ENCODE measurements at regions not wholly inside any gene's neighbourhood (a gene's known extent, or its start where the extent isn't known, plus 50 kb on each side); places are given as distances from the start of the nearest gene placed in this dataset.
"Not testable (repeated sequence)": the region's sequence is repeated elsewhere in the genome, so short reads cannot be mapped to it uniquely, and the experiment has no call there.

- Histone ChIP-seq H3K36me3 (ENCODE audit: low read depth) (no peaks in the 10 kb centered on the region), H3K27ac (no peak overlapping the region), H3K4me1 (ENCODE audit: insufficient read depth) (no peaks in the 10 kb centered on the region), H4K20me1 (ENCODE audit: insufficient read depth) (no peaks in the 10 kb centered on the region), H3K27me3 (replicated peaks; ENCODE audit: insufficient read depth) (no peaks in the 10 kb centered on the region), H2AFZ (no peak overlapping the region), H3K9me3 (ENCODE audit: low read depth) (no peaks in the 10 kb centered on the region), H3K9ac (no peak overlapping the region), H3K4me2 (ENCODE audit: unreplicated experiment) (no peak overlapping the region), H3K4me3 (no peak overlapping the region), H3K9me2 (ENCODE audit: insufficient read depth) (no peaks in the 10 kb centered on the region), H3K79me2 (ENCODE audit: insufficient read depth) (no peaks in the 10 kb centered on the region), H3F3A (ENCODE audit: insufficient read depth) (no peaks in the 10 kb centered on the region)
- in situ Hi-C loops (cut with MboI), result no loop called here
- WGBS, 2 experiments (ENCODE audit: low coverage in 1 of 2, low lambda C conversion rate in 2 of 2, missing lambda C conversion rate in 2 of 2), result 34 to 39% methylated on average over 5 of the region's 5 CpGs
- TF ChIP-seq EZH2 (IDR thresholded peaks at IDR 0.05; ENCODE audit: insufficient read depth, poor library complexity, severe bottlenecking) (no peak), EZH2phosphoT487 (IDR thresholded peaks at IDR 0.05; ENCODE audit: insufficient read depth, low read depth) (no peak)
- no peak for DNase-seq
Measured at GRCh38 chr7:68087401-68087800, 1090.8 kb downstream of the TYW1 start.

GRCh38 chr7:68088879-68089278 is 1092.2 kb downstream of the TYW1 start:
- H3F3A ChIP-seq (ENCODE audit: insufficient read depth), result no peaks in the 10 kb centered on the region
- TF ChIP-seq EZH2 (IDR thresholded peaks at IDR 0.05; ENCODE audit: insufficient read depth, poor library complexity, severe bottlenecking) (no peak), EZH2phosphoT487 (IDR thresholded peaks at IDR 0.05; ENCODE audit: insufficient read depth, low read depth) (no peak)
- H2AFZ ChIP-seq, result no peak overlapping the region
- H3K9ac ChIP-seq, result no peak overlapping the region
- no peak for DNase-seq
- no peaks in the 10 kb centered on the region for H3K36me3 ChIP-seq (ENCODE audit: low read depth)
- no peak overlapping the region for H3K4me2 ChIP-seq (ENCODE audit: unreplicated experiment)
- no peaks in the 10 kb centered on the region for H3K4me1 ChIP-seq (ENCODE audit: insufficient read depth)
- no peaks in the 10 kb centered on the region for H3K27me3 ChIP-seq (replicated peaks; ENCODE audit: insufficient read depth)
- no peaks in the 10 kb centered on the region for H3K9me2 ChIP-seq (ENCODE audit: insufficient read depth)
- no peaks in the 10 kb centered on the region for H4K20me1 ChIP-seq (ENCODE audit: insufficient read depth)
- in situ Hi-C loops (cut with MboI), result no loop called here
- no peaks in the 10 kb centered on the region for H3K79me2 ChIP-seq (ENCODE audit: insufficient read depth)
- 26 to 43% methylated on average over 1 of the region's 1 CpG for WGBS, 2 experiments (ENCODE audit: low coverage in 1 of 2, low lambda C conversion rate in 2 of 2, missing lambda C conversion rate in 2 of 2)
- no peak overlapping the region for H3K4me3 ChIP-seq
- H3K9me3 ChIP-seq (ENCODE audit: low read depth), result no peaks in the 10 kb centered on the region
- no peak overlapping the region for H3K27ac ChIP-seq

GRCh38 chr7:68090256-68090655 is 1093.6 kb downstream of the TYW1 start:
- H3K36me3 ChIP-seq (ENCODE audit: low read depth); H2AFZ ChIP-seq; H3K27ac ChIP-seq; H3K27me3 ChIP-seq (replicated peaks; ENCODE audit: insufficient read depth); H3K4me2 ChIP-seq (ENCODE audit: unreplicated experiment); H3K9me3 ChIP-seq (ENCODE audit: low read depth); H3K9ac ChIP-seq; H4K20me1 ChIP-seq (ENCODE audit: insufficient read depth); H3K9me2 ChIP-seq (ENCODE audit: insufficient read depth); H3K4me1 ChIP-seq (ENCODE audit: insufficient read depth); H3K79me2 ChIP-seq (ENCODE audit: insufficient read depth); in situ Hi-C loops (cut with MboI); DNase-seq; H3K4me3 ChIP-seq; H3F3A ChIP-seq (ENCODE audit: insufficient read depth): not testable (repeated sequence)
- WGBS, 2 experiments (ENCODE audit: low coverage in 1 of 2, low lambda C conversion rate in 2 of 2, missing lambda C conversion rate in 2 of 2), result 58 to 79% methylated on average over 14 to 17 of the region's 19 CpGs

- Histone ChIP-seq H2AFZ (no peak overlapping the region), H3K27ac (no peak overlapping the region), H3K36me3 (ENCODE audit: low read depth) (no peaks in the 10 kb centered on the region), H3K4me3 (no peak overlapping the region), H3K27me3 (replicated peaks; ENCODE audit: insufficient read depth) (no peaks in the 10 kb centered on the region), H4K20me1 (ENCODE audit: insufficient read depth) (no peaks in the 10 kb centered on the region), H3K4me1 (ENCODE audit: insufficient read depth) (no peaks in the 10 kb centered on the region), H3K4me2 (ENCODE audit: unreplicated experiment) (no peak overlapping the region), H3K9ac (no peak overlapping the region), H3K9me3 (ENCODE audit: low read depth) (no peaks in the 10 kb centered on the region), H3K9me2 (ENCODE audit: insufficient read depth) (no peaks in the 10 kb centered on the region), H3F3A (ENCODE audit: insufficient read depth) (no peaks in the 10 kb centered on the region), H3K79me2 (ENCODE audit: insufficient read depth) (no peaks in the 10 kb centered on the region)
- 28 to 68% methylated on average over 1 of the region's 1 CpG for WGBS, 2 experiments (ENCODE audit: low coverage in 1 of 2, low lambda C conversion rate in 2 of 2, missing lambda C conversion rate in 2 of 2)
- TF ChIP-seq EZH2 (IDR thresholded peaks at IDR 0.05; ENCODE audit: insufficient read depth, poor library complexity, severe bottlenecking) (no peak), EZH2phosphoT487 (IDR thresholded peaks at IDR 0.05; ENCODE audit: insufficient read depth, low read depth) (no peak)
- DNase-seq, result no peak
- in situ Hi-C loops (cut with MboI), result no loop called here
Measured at GRCh38 chr7:68103319-68103718, 1106.7 kb downstream of the TYW1 start.

GRCh38 chr7:68107261-68107660 is 1110.6 kb downstream of the TYW1 start:
- 1% methylated on average over 11 of the region's 11 CpGs for WGBS, 2 experiments (ENCODE audit: low coverage in 1 of 2, low lambda C conversion rate in 2 of 2, missing lambda C conversion rate in 2 of 2)
- no peak for DNase-seq
- H3K79me2 ChIP-seq (ENCODE audit: insufficient read depth), result no peaks in the 10 kb centered on the region
- no peaks in the 10 kb centered on the region for H3K4me1 ChIP-seq (ENCODE audit: insufficient read depth)
- no peak overlapping the region for H3K4me2 ChIP-seq (ENCODE audit: unreplicated experiment)
- H3K9ac ChIP-seq, result no peak overlapping the region
- H3K9me2 ChIP-seq (ENCODE audit: insufficient read depth), result no peaks in the 10 kb centered on the region
- no peaks in the 10 kb centered on the region for H4K20me1 ChIP-seq (ENCODE audit: insufficient read depth)
- H3K36me3 ChIP-seq (ENCODE audit: low read depth), result no peaks in the 10 kb centered on the region
- no peak overlapping the region for H3K4me3 ChIP-seq
- H2AFZ ChIP-seq, result no peak overlapping the region
- H3K9me3 ChIP-seq (ENCODE audit: low read depth), result no peaks in the 10 kb centered on the region
- TF ChIP-seq EZH2phosphoT487 (IDR thresholded peaks at IDR 0.05; ENCODE audit: insufficient read depth, low read depth) (no peak), EZH2 (IDR thresholded peaks at IDR 0.05; ENCODE audit: insufficient read depth, poor library complexity, severe bottlenecking) (no peak)
- no peak overlapping the region for H3K27ac ChIP-seq
- H3K27me3 ChIP-seq (replicated peaks; ENCODE audit: insufficient read depth), result no peaks in the 10 kb centered on the region
- no peaks in the 10 kb centered on the region for H3F3A ChIP-seq (ENCODE audit: insufficient read depth)
- in situ Hi-C loops (cut with MboI), result no loop called here

All from GM23248 (cell line).